Upper lobe of right lung (tissue), 1 donor: ENCODE measurements at regions not wholly inside any gene's neighbourhood (a gene's known extent, or its start where the extent isn't known, plus 50 kb on each side); places are given as distances from the start of the nearest gene placed in this dataset.

Experiments
- ATAC-seq: fragments of 200-7000 bp; cut with Tn5 transposase; one replicate; pipeline ENCODE4 v1.9.1; 2020; ENCODE audit warnings: mild to moderate bottlenecking, moderate library complexity
- DNase-seq: peaks from one replicate; pipeline ENCODE4 v3.0.0-alpha.2; 2020
- H3K27ac ChIP-seq: fragments of 200-600 bp; one replicate; pipeline ENCODE4 v1.8.0; 2022
- H3K27me3 ChIP-seq: fragments of 200-600 bp; one replicate; pipeline ENCODE4 v1.8.0; 2022; ENCODE audit warnings: mild to moderate bottlenecking
- H3K36me3 ChIP-seq: fragments of 200-600 bp; one replicate; pipeline ENCODE4 v1.8.0; 2022
- H3K4me1 ChIP-seq: fragments of 200-600 bp; one replicate; pipeline ENCODE4 v1.8.0; 2022
- H3K4me3 ChIP-seq: fragments of 200-600 bp; one replicate; pipeline ENCODE4 v1.8.0; 2022; ENCODE audit warnings: mild to moderate bottlenecking
- H3K9me3 ChIP-seq: fragments of 200-600 bp; one replicate; pipeline ENCODE4 v1.8.0; 2022
- CTCF ChIP-seq: fragments of 200-600 bp; IDR thresholded peaks from one replicate; pipeline ENCODE4 v1.8.0; 2022; ENCODE audit warnings: antibody characterized with exemption
- intact Hi-C: fragments of 100-400 bp; cut with DNase I; formaldehyde crosslinking; loops from one replicate; pipeline ENCODE4 v1.11.0; 2022
- donor health status: DM: no; HTN: yes; CAD: no; lungs with severe emphysema.

- no peak overlapping the region for H3K4me3 ChIP-seq
- H3K36me3 ChIP-seq = no peaks in the 10 kb centered on the region
- no peak for ATAC-seq
- no peak overlapping the region for H3K27ac ChIP-seq
- no peak for TF ChIP-seq CTCF
- no peak for DNase-seq
- intact Hi-C loops = no loop called here
- no peaks in the 10 kb centered on the region for H3K27me3 ChIP-seq
- H3K9me3 ChIP-seq = no peaks in the 10 kb centered on the region
- H3K4me1 ChIP-seq = no peaks in the 10 kb centered on the region
Measured at GRCh38 chr6:139812939-139813338, 438.5 kb upstream of the CITED2 start.

- intact Hi-C loops = no loop called here
- no peak overlapping the region for H3K4me3 ChIP-seq
- no peaks in the 10 kb centered on the region for H3K36me3 ChIP-seq
- H3K27ac ChIP-seq = no peak overlapping the region
- no peak for TF ChIP-seq CTCF
- H3K9me3 ChIP-seq = no peaks in the 10 kb centered on the region
- ATAC-seq = no peak
- no peaks in the 10 kb centered on the region for H3K27me3 ChIP-seq
- no peak for DNase-seq
- no peaks in the 10 kb centered on the region for H3K4me1 ChIP-seq
Measured at GRCh38 chr6:139801571-139802321, 427.3 kb upstream of the CITED2 start.

- H3K27ac ChIP-seq = no peak overlapping the region
- intact Hi-C loops = no loop called here
- no peaks in the 10 kb centered on the region for H3K36me3 ChIP-seq
- ATAC-seq = no peak
- no peak overlapping the region for H3K4me3 ChIP-seq
- H3K27me3 ChIP-seq = no peaks in the 10 kb centered on the region
- no peak for DNase-seq
- no peaks in the 10 kb centered on the region for H3K9me3 ChIP-seq
- no peak for TF ChIP-seq CTCF
- H3K4me1 ChIP-seq = no peaks in the 10 kb centered on the region
Measured at GRCh38 chr6:139800837-139801236, 426.4 kb upstream of the CITED2 start.

- Histone ChIP-seq H3K27me3 (no peaks in the 10 kb centered on the region), H3K36me3 (no peaks in the 10 kb centered on the region), H3K4me1 (no peaks in the 10 kb centered on the region), H3K27ac (no peak overlapping the region), H3K4me3 (no peak overlapping the region), H3K9me3 (no peaks in the 10 kb centered on the region)
- TF ChIP-seq CTCF = no peak
- ATAC-seq (no peak), DNase-seq (no peak)
- intact Hi-C loops = no loop called here
Measured at GRCh38 chr6:139790527-139790926, 416.1 kb upstream of the CITED2 start.

GRCh38 chr6:139784222-139784769, 409.8 kb upstream of the CITED2 start:
- no peak for DNase-seq
- TF ChIP-seq CTCF = no peak
- intact Hi-C loops = no loop called here
- no peaks in the 10 kb centered on the region for H3K36me3 ChIP-seq
- no peaks in the 10 kb centered on the region for H3K9me3 ChIP-seq
- H3K4me3 ChIP-seq = no peak overlapping the region
- H3K27ac ChIP-seq = no peak overlapping the region
- ATAC-seq = no peak
- H3K27me3 ChIP-seq = no peaks in the 10 kb centered on the region
- H3K4me1 ChIP-seq = no peaks in the 10 kb centered on the region
